Memory B cell (primary cell): ENCODE measurements at regions not wholly inside any gene's neighbourhood (a gene's known extent, or its start where the extent isn't known, plus 50 kb on each side); places are given as distances from the start of the nearest gene placed in this dataset.
"Not testable (repeated sequence)": the region's sequence is repeated elsewhere in the genome, so short reads cannot be mapped to it uniquely, and the experiment has no call there.

Experiments used
- ATAC-seq: fragments of 150-1000 bp; cut with Tn5 transposase; 2 replicates; pipeline ENCODE4 v1.10.0; 2021; ENCODE audit warnings: low read depth, mild to moderate bottlenecking, moderate library complexity
- DNase-seq, 2 donors: peaks; one replicate each; pipeline ENCODE4 v3.0.0; 2022; ENCODE audit warnings: low spot score in 2 of 2
- H3K27ac Mint-ChIP-seq: one replicate; pipeline ENCODE4 v1.8.0; 2022; ENCODE audit warnings: mild to moderate bottlenecking, moderate library complexity, mixed read lengths
- H3K27me3 Mint-ChIP-seq: one replicate; pipeline ENCODE4 v1.8.0; 2022; ENCODE audit warnings: mixed read lengths
- H3K36me3 Mint-ChIP-seq: one replicate; pipeline ENCODE4 v1.8.0; 2022; ENCODE audit warnings: mild to moderate bottlenecking, mixed read lengths
- H3K4me1 Mint-ChIP-seq: one replicate; pipeline ENCODE4 v1.8.0; 2022; ENCODE audit warnings: mixed read lengths
- H3K4me3 Mint-ChIP-seq: one replicate; pipeline ENCODE4 v1.8.0; 2022; ENCODE audit warnings: mild to moderate bottlenecking, moderate library complexity, mixed read lengths
- H3K9me3 Mint-ChIP-seq: one replicate; pipeline ENCODE4 v1.8.0; 2022; ENCODE audit warnings: mixed read lengths

GRCh38 chr5:167348251-167348926, 943.1 kb upstream of the WWC1 start:
- no peak for ATAC-seq
- no peaks in the 10 kb centered on the region for H3K36me3 Mint-ChIP-seq
- no peak overlapping the region for H3K4me3 Mint-ChIP-seq
- H3K4me1 Mint-ChIP-seq: no peaks in the 10 kb centered on the region
- no peak for DNase-seq
- no peaks in the 10 kb centered on the region for H3K27me3 Mint-ChIP-seq
- H3K9me3 Mint-ChIP-seq: peaks cover 2% of the 10 kb centered on the region
- no peak overlapping the region for H3K27ac Mint-ChIP-seq

GRCh38 chr5:167348980-167349379, 942.5 kb upstream of the WWC1 start:
- ATAC-seq (no peak), DNase-seq (no peak)
- Mint-ChIP-seq H3K4me3 (no peak overlapping the region), H3K27me3 (no peaks in the 10 kb centered on the region), H3K9me3 (peaks cover 2% of the 10 kb centered on the region), H3K27ac (no peak overlapping the region), H3K4me1 (no peaks in the 10 kb centered on the region), H3K36me3 (no peaks in the 10 kb centered on the region)

- H3K27ac Mint-ChIP-seq: no peak overlapping the region
- ATAC-seq: no peak
- no peak overlapping the region for H3K4me3 Mint-ChIP-seq
- peaks cover 2% of the 10 kb centered on the region for H3K9me3 Mint-ChIP-seq
- no peaks in the 10 kb centered on the region for H3K36me3 Mint-ChIP-seq
- H3K27me3 Mint-ChIP-seq: no peaks in the 10 kb centered on the region
- DNase-seq: no peak
- H3K4me1 Mint-ChIP-seq: no peaks in the 10 kb centered on the region
Observed at GRCh38 chr5:167351316-167351715, 940.1 kb upstream of the WWC1 start.

- H3K4me3 Mint-ChIP-seq: no peak overlapping the region
- no peak for DNase-seq
- no peaks in the 10 kb centered on the region for H3K36me3 Mint-ChIP-seq
- H3K9me3 Mint-ChIP-seq: peaks cover under 1% of the 10 kb centered on the region
- no peaks in the 10 kb centered on the region for H3K4me1 Mint-ChIP-seq
- no peaks in the 10 kb centered on the region for H3K27me3 Mint-ChIP-seq
- no peak for ATAC-seq
- H3K27ac Mint-ChIP-seq: no peak overlapping the region
Observed at GRCh38 chr5:167352801-167353200, 938.6 kb upstream of the WWC1 start.

- ATAC-seq (no peak), DNase-seq (no peak)
- no peak overlapping the region for H3K4me3 Mint-ChIP-seq
- no peak overlapping the region for H3K27ac Mint-ChIP-seq
- no peaks in the 10 kb centered on the region for H3K9me3 Mint-ChIP-seq
- H3K36me3 Mint-ChIP-seq: no peaks in the 10 kb centered on the region
- H3K27me3 Mint-ChIP-seq: no peaks in the 10 kb centered on the region
- H3K4me1 Mint-ChIP-seq: no peaks in the 10 kb centered on the region
Observed at GRCh38 chr5:167355346-167355745, 936.1 kb upstream of the WWC1 start.

GRCh38 chr5:167356374-167356773, 935.1 kb upstream of the WWC1 start:
- Mint-ChIP-seq H3K9me3 (no peaks in the 10 kb centered on the region), H3K4me3 (no peak overlapping the region), H3K36me3 (no peaks in the 10 kb centered on the region), H3K4me1 (no peaks in the 10 kb centered on the region), H3K27ac (no peak overlapping the region), H3K27me3 (no peaks in the 10 kb centered on the region)
- no peak for ATAC-seq
- DNase-seq: no peak

- Mint-ChIP-seq H3K27ac (no peak overlapping the region), H3K4me1 (no peaks in the 10 kb centered on the region), H3K4me3 (no peak overlapping the region), H3K36me3 (no peaks in the 10 kb centered on the region), H3K27me3 (no peaks in the 10 kb centered on the region), H3K9me3 (peaks cover 3% of the 10 kb centered on the region)
- ATAC-seq (no peak), DNase-seq (no peak)
Observed at GRCh38 chr5:167358868-167359492, 932.5 kb upstream of the WWC1 start.

- Mint-ChIP-seq H3K4me1 (no peaks in the 10 kb centered on the region), H3K27me3 (no peaks in the 10 kb centered on the region), H3K36me3 (no peaks in the 10 kb centered on the region), H3K27ac (no peak overlapping the region), H3K4me3 (no peak overlapping the region), H3K9me3 (peaks cover 6% of the 10 kb centered on the region)
- ATAC-seq: no peak
- DNase-seq: no peak
Observed at GRCh38 chr5:167361795-167362194, 929.6 kb upstream of the WWC1 start.

GRCh38 chr5:167363065-167363464, 928.4 kb upstream of the WWC1 start:
- H3K4me3 Mint-ChIP-seq: no peak overlapping the region
- no peak for DNase-seq
- H3K36me3 Mint-ChIP-seq: no peaks in the 10 kb centered on the region
- H3K27ac Mint-ChIP-seq: no peak overlapping the region
- no peaks in the 10 kb centered on the region for H3K4me1 Mint-ChIP-seq
- H3K9me3 Mint-ChIP-seq: peaks cover 6% of the 10 kb centered on the region
- ATAC-seq: no peak
- no peaks in the 10 kb centered on the region for H3K27me3 Mint-ChIP-seq

- no peaks in the 10 kb centered on the region for H3K27me3 Mint-ChIP-seq
- H3K4me3 Mint-ChIP-seq: no peak overlapping the region
- ATAC-seq (no peak), DNase-seq (no peak)
- H3K27ac Mint-ChIP-seq: no peak overlapping the region
- no peaks in the 10 kb centered on the region for H3K9me3 Mint-ChIP-seq
- H3K4me1 Mint-ChIP-seq: no peaks in the 10 kb centered on the region
- no peaks in the 10 kb centered on the region for H3K36me3 Mint-ChIP-seq
Observed at GRCh38 chr5:167375125-167375524, 916.3 kb upstream of the WWC1 start.

GRCh38 chr5:167378894-167379723, 912.3 kb upstream of the WWC1 start:
- Mint-ChIP-seq H3K36me3 (no peaks in the 10 kb centered on the region), H3K9me3 (peaks cover 2% of the 10 kb centered on the region), H3K27ac (no peak overlapping the region), H3K4me1 (no peaks in the 10 kb centered on the region), H3K27me3 (no peaks in the 10 kb centered on the region), H3K4me3 (no peak overlapping the region)
- no peak for ATAC-seq
- no peak for DNase-seq

- Mint-ChIP-seq H3K27ac (no peak overlapping the region), H3K9me3 (peaks cover 2% of the 10 kb centered on the region), H3K27me3 (no peaks in the 10 kb centered on the region), H3K4me3 (no peak overlapping the region), H3K36me3 (no peaks in the 10 kb centered on the region), H3K4me1 (no peaks in the 10 kb centered on the region)
- DNase-seq: no peak
- ATAC-seq: no peak
Observed at GRCh38 chr5:167381457-167381856, 910.0 kb upstream of the WWC1 start.

GRCh38 chr5:167389537-167389936, 901.9 kb upstream of the WWC1 start:
- ATAC-seq (no peak), DNase-seq (no peak)
- no peak overlapping the region for H3K27ac Mint-ChIP-seq
- H3K4me3 Mint-ChIP-seq: no peak overlapping the region
- H3K4me1 Mint-ChIP-seq: no peaks in the 10 kb centered on the region
- H3K36me3 Mint-ChIP-seq: no peaks in the 10 kb centered on the region
- peaks cover 12% of the 10 kb centered on the region for H3K9me3 Mint-ChIP-seq
- H3K27me3 Mint-ChIP-seq: no peaks in the 10 kb centered on the region

- H3K4me3 Mint-ChIP-seq, H3K27me3 Mint-ChIP-seq, ATAC-seq, DNase-seq, H3K27ac Mint-ChIP-seq, H3K36me3 Mint-ChIP-seq, H3K4me1 Mint-ChIP-seq: not testable (repeated sequence)
- H3K9me3 Mint-ChIP-seq: peaks cover 12% of the 10 kb centered on the region
Observed at GRCh38 chr5:167391286-167391685, 900.2 kb upstream of the WWC1 start.
